ENCODE measurements at regions not wholly inside any gene's neighbourhood (a gene's known extent, or its start where the extent isn't known, plus 50 kb on each side); places are given as distances from the start of the nearest gene placed in this dataset.

DNA sequence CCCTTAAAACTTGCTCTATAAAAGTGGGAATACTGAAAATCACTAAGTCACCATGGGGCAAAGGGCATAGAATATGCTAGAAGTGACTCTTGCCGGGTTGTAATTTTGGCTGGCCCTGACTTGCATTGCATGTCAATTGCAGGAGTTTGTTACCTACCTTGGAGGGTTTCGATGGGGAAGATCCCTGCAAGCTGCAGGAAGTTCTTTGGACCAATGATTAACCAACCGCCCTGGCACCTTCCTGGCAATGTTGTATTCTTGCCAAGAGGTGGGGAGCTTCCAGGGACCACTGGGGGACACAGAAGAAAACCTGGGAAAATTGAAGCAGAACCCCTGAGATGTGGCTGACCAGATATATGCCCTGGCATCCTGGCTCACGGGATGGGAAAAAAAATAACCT is 235.8 kb downstream of the B3GLCT start:
- TF ChIP-seq, protein P1, sequence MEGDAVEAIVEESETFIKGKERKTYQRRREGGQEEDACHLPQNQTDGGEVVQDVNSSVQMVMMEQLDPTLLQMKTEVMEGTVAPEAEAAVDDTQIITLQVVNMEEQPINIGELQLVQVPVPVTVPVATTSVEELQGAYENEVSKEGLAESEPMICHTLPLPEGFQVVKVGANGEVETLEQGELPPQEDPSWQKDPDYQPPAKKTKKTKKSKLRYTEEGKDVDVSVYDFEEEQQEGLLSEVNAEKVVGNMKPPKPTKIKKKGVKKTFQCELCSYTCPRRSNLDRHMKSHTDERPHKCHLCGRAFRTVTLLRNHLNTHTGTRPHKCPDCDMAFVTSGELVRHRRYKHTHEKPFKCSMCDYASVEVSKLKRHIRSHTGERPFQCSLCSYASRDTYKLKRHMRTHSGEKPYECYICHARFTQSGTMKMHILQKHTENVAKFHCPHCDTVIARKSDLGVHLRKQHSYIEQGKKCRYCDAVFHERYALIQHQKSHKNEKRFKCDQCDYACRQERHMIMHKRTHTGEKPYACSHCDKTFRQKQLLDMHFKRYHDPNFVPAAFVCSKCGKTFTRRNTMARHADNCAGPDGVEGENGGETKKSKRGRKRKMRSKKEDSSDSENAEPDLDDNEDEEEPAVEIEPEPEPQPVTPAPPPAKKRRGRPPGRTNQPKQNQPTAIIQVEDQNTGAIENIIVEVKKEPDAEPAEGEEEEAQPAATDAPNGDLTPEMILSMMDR (IDR thresholded peaks at IDR 0.05): no peak
- TF ChIP-seq POLR2A (IDR thresholded peaks at IDR 0.05): no peak
